ENCODE measurements at regions not wholly inside any gene's neighbourhood (a gene's known extent, or its start where the extent isn't known, plus 50 kb on each side); places are given as distances from the start of the nearest gene placed in this dataset.

DNA sequence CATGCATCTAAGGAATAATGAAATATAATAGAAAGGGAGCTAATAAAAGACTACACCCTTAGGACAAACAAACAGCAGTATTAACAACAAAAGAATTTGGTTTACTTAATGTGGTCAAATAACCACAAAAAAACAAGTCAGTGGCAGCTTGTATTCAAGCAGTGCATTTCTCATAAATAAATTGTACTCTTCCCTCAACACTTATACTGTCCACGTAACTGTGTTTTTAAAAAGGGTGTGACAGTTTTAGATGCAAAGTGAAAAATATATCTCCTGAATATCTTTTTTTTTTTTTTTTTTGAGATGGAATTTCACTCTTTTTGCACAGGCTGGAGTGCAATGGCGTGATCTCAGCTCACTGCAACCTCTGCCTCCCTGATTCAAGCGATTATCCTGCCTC, 698.2 kb upstream of the CADM2 start:
- intact Hi-C loops (cut with micrococcal nuclease; ENCODE audit: unreplicated experiment): no loop called here
- Histone ChIP-seq H3K4me1 (no peaks in the 10 kb centered on the region), H3K27me3 (replicated peaks; ENCODE audit: control insufficient read depth, insufficient read depth, low read length) (no peaks in the 10 kb centered on the region), H3K36me3 (ENCODE audit: control insufficient read depth, insufficient read depth, low read length) (no peaks in the 10 kb centered on the region), H3K4me3 (ENCODE audit: low read depth, low read length) (no peak overlapping the region), H3K9me3 (no peaks in the 10 kb centered on the region)
- ChIA-PET CTCF (no interaction called here), POLR2A (no interaction called here)
- no TSS peak for BruUV-seq (replicated peaks)
- TF ChIP-seq, protein P1, sequence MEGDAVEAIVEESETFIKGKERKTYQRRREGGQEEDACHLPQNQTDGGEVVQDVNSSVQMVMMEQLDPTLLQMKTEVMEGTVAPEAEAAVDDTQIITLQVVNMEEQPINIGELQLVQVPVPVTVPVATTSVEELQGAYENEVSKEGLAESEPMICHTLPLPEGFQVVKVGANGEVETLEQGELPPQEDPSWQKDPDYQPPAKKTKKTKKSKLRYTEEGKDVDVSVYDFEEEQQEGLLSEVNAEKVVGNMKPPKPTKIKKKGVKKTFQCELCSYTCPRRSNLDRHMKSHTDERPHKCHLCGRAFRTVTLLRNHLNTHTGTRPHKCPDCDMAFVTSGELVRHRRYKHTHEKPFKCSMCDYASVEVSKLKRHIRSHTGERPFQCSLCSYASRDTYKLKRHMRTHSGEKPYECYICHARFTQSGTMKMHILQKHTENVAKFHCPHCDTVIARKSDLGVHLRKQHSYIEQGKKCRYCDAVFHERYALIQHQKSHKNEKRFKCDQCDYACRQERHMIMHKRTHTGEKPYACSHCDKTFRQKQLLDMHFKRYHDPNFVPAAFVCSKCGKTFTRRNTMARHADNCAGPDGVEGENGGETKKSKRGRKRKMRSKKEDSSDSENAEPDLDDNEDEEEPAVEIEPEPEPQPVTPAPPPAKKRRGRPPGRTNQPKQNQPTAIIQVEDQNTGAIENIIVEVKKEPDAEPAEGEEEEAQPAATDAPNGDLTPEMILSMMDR (IDR thresholded peaks at IDR 0.05; ENCODE audit: insufficient read depth in 1 of 2, low read depth in 1 of 2, low read length in 1 of 2, severe bottlenecking in 1 of 2, unreplicated experiment in 1 of 2): no peak
- Mint-ChIP-seq H3K4me3 (ENCODE audit: unreplicated experiment) (no peak overlapping the region), H3K27ac (ENCODE audit: unreplicated experiment) (no peak overlapping the region), H3K4me1 (ENCODE audit: low read depth, unreplicated experiment) (no peaks in the 10 kb centered on the region), H3K9me3 (ENCODE audit: unreplicated experiment) (no peaks in the 10 kb centered on the region), H3K36me3 (ENCODE audit: insufficient read depth, unreplicated experiment) (no peaks in the 10 kb centered on the region), H3K27me3 (ENCODE audit: insufficient read depth, unreplicated experiment) (no peaks in the 10 kb centered on the region)
- DNase-seq: no peak

GRCh38 chr3:84265768-84266167, 693.0 kb upstream of the CADM2 start:
- Histone ChIP-seq H3K4me3 (ENCODE audit: low read depth, low read length) (no peak overlapping the region), H3K4me1 (no peaks in the 10 kb centered on the region), H3K9me3 (no peaks in the 10 kb centered on the region), H3K27me3 (replicated peaks; ENCODE audit: control insufficient read depth, insufficient read depth, low read length) (no peaks in the 10 kb centered on the region), H3K36me3 (ENCODE audit: control insufficient read depth, insufficient read depth, low read length) (no peaks in the 10 kb centered on the region)
- ChIA-PET POLR2A (no interaction called here), CTCF (no interaction called here)
- intact Hi-C loops (cut with micrococcal nuclease; ENCODE audit: unreplicated experiment): no loop called here
- TF ChIP-seq, protein P1 (IDR thresholded peaks at IDR 0.05; ENCODE audit: insufficient read depth in 1 of 2, low read depth in 1 of 2, low read length in 1 of 2, severe bottlenecking in 1 of 2, unreplicated experiment in 1 of 2): no peak
- Mint-ChIP-seq H3K36me3 (ENCODE audit: insufficient read depth, unreplicated experiment) (no peaks in the 10 kb centered on the region), H3K4me3 (ENCODE audit: unreplicated experiment) (no peak overlapping the region), H3K4me1 (ENCODE audit: low read depth, unreplicated experiment) (no peaks in the 10 kb centered on the region), H3K27me3 (ENCODE audit: insufficient read depth, unreplicated experiment) (no peaks in the 10 kb centered on the region), H3K27ac (ENCODE audit: unreplicated experiment) (no peak overlapping the region), H3K9me3 (ENCODE audit: unreplicated experiment) (no peaks in the 10 kb centered on the region)
- DNase-seq: no peak
- no TSS peak for BruUV-seq (replicated peaks)

- Mint-ChIP-seq H3K27ac (ENCODE audit: unreplicated experiment) (no peak overlapping the region), H3K27me3 (ENCODE audit: insufficient read depth, unreplicated experiment) (peaks cover 2% of the 10 kb centered on the region), H3K4me3 (ENCODE audit: unreplicated experiment) (no peak overlapping the region), H3K4me1 (ENCODE audit: low read depth, unreplicated experiment) (no peaks in the 10 kb centered on the region), H3K36me3 (ENCODE audit: insufficient read depth, unreplicated experiment) (no peaks in the 10 kb centered on the region), H3K9me3 (ENCODE audit: unreplicated experiment) (no peaks in the 10 kb centered on the region)
- Histone ChIP-seq H3K27me3 (replicated peaks; ENCODE audit: control insufficient read depth, insufficient read depth, low read length) (no peaks in the 10 kb centered on the region), H3K4me3 (ENCODE audit: low read depth, low read length) (no peak overlapping the region), H3K36me3 (ENCODE audit: control insufficient read depth, insufficient read depth, low read length) (no peaks in the 10 kb centered on the region), H3K4me1 (no peaks in the 10 kb centered on the region), H3K9me3 (no peaks in the 10 kb centered on the region)
- BruUV-seq (replicated peaks): no TSS peak
- ChIA-PET POLR2A (no interaction called here), CTCF (no interaction called here)
- intact Hi-C loops (cut with micrococcal nuclease; ENCODE audit: unreplicated experiment): no loop called here
- no peak for DNase-seq
- TF ChIP-seq, protein P1 (IDR thresholded peaks at IDR 0.05; ENCODE audit: insufficient read depth in 1 of 2, low read depth in 1 of 2, low read length in 1 of 2, severe bottlenecking in 1 of 2, unreplicated experiment in 1 of 2): no peak
Measured at GRCh38 chr3:84275532-84275931, 683.3 kb upstream of the CADM2 start.
